ENCODE measurements at regions not wholly inside any gene's neighbourhood (a gene's known extent, or its start where the extent isn't known, plus 50 kb on each side); places are given as distances from the start of the nearest gene placed in this dataset.

DNA sequence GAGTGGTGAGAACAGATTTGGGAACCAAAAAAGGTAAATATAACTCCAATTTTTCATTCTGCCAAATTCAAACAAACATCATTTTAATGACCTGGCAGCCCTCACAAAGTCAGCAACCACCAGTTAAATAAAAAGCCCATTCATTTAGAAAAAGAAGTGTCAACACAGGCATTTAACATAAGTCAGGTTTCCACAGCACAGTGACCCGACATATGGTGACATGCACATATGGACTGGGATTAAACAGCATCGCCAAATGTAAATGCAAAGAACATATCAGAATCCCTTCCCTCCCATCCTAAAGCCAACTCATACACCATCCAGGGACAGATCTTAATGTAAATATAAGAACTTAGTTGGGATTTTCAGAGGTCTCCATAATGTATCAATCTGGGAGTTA is 293.2 kb downstream of the FGFR2 start:
- no peak overlapping the region for H3K4me3 ChIP-seq (ENCODE audit: low read length in 3 of 3)
- intact Hi-C loops (cut with DNase I), result no loop called here
- no peak for DNase-seq
- no peak for FAIRE-seq
- H3K36me3 ChIP-seq (ENCODE audit: control insufficient read depth in 2 of 3, insufficient read depth in 3 of 3, low read length in 3 of 3), result no peaks in the 10 kb centered on the region
- TF ChIP-seq, protein P1, sequence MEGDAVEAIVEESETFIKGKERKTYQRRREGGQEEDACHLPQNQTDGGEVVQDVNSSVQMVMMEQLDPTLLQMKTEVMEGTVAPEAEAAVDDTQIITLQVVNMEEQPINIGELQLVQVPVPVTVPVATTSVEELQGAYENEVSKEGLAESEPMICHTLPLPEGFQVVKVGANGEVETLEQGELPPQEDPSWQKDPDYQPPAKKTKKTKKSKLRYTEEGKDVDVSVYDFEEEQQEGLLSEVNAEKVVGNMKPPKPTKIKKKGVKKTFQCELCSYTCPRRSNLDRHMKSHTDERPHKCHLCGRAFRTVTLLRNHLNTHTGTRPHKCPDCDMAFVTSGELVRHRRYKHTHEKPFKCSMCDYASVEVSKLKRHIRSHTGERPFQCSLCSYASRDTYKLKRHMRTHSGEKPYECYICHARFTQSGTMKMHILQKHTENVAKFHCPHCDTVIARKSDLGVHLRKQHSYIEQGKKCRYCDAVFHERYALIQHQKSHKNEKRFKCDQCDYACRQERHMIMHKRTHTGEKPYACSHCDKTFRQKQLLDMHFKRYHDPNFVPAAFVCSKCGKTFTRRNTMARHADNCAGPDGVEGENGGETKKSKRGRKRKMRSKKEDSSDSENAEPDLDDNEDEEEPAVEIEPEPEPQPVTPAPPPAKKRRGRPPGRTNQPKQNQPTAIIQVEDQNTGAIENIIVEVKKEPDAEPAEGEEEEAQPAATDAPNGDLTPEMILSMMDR (IDR thresholded peaks at IDR 0.05; ENCODE audit: borderline replicate concordance, extremely low read depth, insufficient read depth), result no peak
- H3K4me1 ChIP-seq (ENCODE audit: control insufficient read depth in 2 of 3, insufficient read depth in 2 of 3, low read depth in 1 of 3, low read length in 3 of 3), result peaks cover 0 to 3% (median 0%) of the 10 kb centered on the region in 3 donors
- no peak overlapping the region for H3K9ac ChIP-seq (ENCODE audit: low read length in 3 of 3)
- no peaks in the 10 kb centered on the region for H3K9me3 ChIP-seq (ENCODE audit: control insufficient read depth in 2 of 3, insufficient read depth in 1 of 3, low read length in 3 of 3)
- no peak overlapping the region for H3K27ac ChIP-seq (ENCODE audit: low read depth in 2 of 2, low read length in 2 of 2)
- H3K27me3 ChIP-seq (ENCODE audit: control insufficient read depth, insufficient read depth, low read length), result no peaks in the 10 kb centered on the region

DNA sequence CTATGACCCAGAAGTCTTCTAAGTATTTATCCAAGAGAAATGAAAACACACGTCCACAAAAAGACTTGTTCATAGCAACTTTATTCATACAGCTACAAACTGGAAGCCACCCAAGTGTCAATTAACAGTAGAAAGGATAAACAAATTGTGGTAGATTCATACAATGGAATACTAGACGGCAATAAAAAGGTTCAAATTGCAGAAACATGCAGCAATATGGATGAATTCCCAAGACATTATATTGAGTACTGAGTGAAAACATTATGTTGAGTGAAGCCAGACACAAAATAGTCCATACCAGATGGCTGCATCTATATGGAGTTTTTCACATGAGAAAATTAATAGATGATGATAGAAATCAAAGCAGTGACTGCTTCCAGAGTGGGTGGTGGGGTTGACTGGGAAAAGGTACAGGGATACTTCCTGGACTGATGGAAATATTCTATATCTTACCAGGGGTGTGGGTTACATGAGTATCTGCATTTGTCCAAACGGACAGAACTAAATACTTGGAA is 292.0 kb downstream of the FGFR2 start:
- DNase-seq (no peak), FAIRE-seq (no peak)

DNA sequence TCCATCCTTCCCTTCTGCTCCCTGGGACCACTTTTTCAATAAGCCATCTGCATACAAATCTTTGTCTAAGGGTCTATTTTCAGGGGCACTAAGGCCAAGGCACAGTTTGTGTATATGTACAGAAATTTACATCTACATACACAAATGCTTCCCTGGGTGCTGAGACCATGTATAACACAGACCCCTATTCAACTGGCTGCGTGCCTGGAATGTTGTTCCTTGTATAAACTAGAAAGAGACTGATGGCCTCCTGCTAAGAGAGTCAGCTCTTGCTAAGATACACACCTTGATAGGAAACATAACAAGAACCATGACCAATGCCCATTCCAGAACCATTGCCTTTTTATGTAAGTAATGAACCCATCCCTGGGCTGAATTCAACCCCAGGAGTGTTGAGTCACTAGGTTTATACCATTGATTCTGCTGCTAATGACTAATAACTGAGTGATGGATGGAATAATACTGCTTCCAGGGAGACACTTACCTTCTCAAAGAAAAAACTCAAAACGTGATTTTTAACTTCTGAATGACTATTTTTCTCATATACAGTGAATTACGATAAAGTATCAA is 290.7 kb downstream of the FGFR2 start:
- H3K4me1 ChIP-seq (ENCODE audit: control insufficient read depth in 2 of 3, insufficient read depth in 2 of 3, low read depth in 1 of 3, low read length in 3 of 3), result peaks cover 0 to 3% (median 0%) of the 10 kb centered on the region in 3 donors
- intact Hi-C loops (cut with DNase I), result no loop called here
- H3K27ac ChIP-seq (ENCODE audit: low read depth in 2 of 2, low read length in 2 of 2), result no peak overlapping the region
- no peaks in the 10 kb centered on the region for H3K27me3 ChIP-seq (ENCODE audit: control insufficient read depth, insufficient read depth, low read length)
- H3K9me3 ChIP-seq (ENCODE audit: control insufficient read depth in 2 of 3, insufficient read depth in 1 of 3, low read length in 3 of 3), result no peaks in the 10 kb centered on the region
- DNase-seq (no peak), FAIRE-seq (no peak)
- no peak overlapping the region for H3K4me3 ChIP-seq (ENCODE audit: low read length in 3 of 3)
- H3K36me3 ChIP-seq (ENCODE audit: control insufficient read depth in 2 of 3, insufficient read depth in 3 of 3, low read length in 3 of 3), result no peaks in the 10 kb centered on the region
- H3K9ac ChIP-seq (ENCODE audit: low read length in 3 of 3), result no peak overlapping the region
- TF ChIP-seq, protein P1 (IDR thresholded peaks at IDR 0.05; ENCODE audit: borderline replicate concordance, extremely low read depth, insufficient read depth), result no peak

More for the DNA sequence above, 292.0 kb downstream of the FGFR2 start:
- no peak overlapping the region for H3K4me3 ChIP-seq (ENCODE audit: low read length in 3 of 3)
- TF ChIP-seq, protein P1 (IDR thresholded peaks at IDR 0.05; ENCODE audit: borderline replicate concordance, extremely low read depth, insufficient read depth), result no peak
- peaks cover 0 to 3% (median 0%) of the 10 kb centered on the region in 3 donors for H3K4me1 ChIP-seq (ENCODE audit: control insufficient read depth in 2 of 3, insufficient read depth in 2 of 3, low read depth in 1 of 3, low read length in 3 of 3)
- H3K36me3 ChIP-seq (ENCODE audit: control insufficient read depth in 2 of 3, insufficient read depth in 3 of 3, low read length in 3 of 3), result no peaks in the 10 kb centered on the region
- H3K9me3 ChIP-seq (ENCODE audit: control insufficient read depth in 2 of 3, insufficient read depth in 1 of 3, low read length in 3 of 3), result no peaks in the 10 kb centered on the region
- intact Hi-C loops (cut with DNase I), result no loop called here
- no peaks in the 10 kb centered on the region for H3K27me3 ChIP-seq (ENCODE audit: control insufficient read depth, insufficient read depth, low read length)
- H3K9ac ChIP-seq (ENCODE audit: low read length in 3 of 3), result no peak overlapping the region
- no peak overlapping the region for H3K27ac ChIP-seq (ENCODE audit: low read depth in 2 of 2, low read length in 2 of 2)

DNA sequence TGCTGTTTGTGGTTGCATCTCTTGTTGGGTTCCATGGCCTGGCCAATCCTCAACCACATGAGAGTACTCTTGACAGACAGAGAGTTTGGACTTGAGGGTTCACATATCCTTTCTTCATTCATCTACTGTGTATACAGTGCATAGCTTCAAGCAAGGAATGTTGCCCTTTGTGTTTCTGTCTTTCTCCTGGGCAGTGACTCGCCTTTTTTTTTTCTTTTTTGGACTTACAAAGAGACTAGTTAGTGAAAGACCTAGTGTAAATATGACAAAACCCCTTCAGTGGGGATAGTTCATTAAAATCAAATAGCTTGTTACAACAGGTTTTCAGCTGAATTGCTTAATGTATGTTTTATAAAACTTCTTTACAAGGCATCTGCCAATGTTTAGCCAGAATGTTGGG is 290.2 kb downstream of the FGFR2 start:
- Histone ChIP-seq H3K36me3 (ENCODE audit: control insufficient read depth in 2 of 3, insufficient read depth in 3 of 3, low read length in 3 of 3) (no peaks in the 10 kb centered on the region), H3K27ac (ENCODE audit: low read depth in 2 of 2, low read length in 2 of 2) (no peak overlapping the region), H3K9me3 (ENCODE audit: control insufficient read depth in 2 of 3, insufficient read depth in 1 of 3, low read length in 3 of 3) (no peaks in the 10 kb centered on the region), H3K4me3 (ENCODE audit: low read length in 3 of 3) (no peak overlapping the region), H3K27me3 (ENCODE audit: control insufficient read depth, insufficient read depth, low read length) (no peaks in the 10 kb centered on the region), H3K4me1 (ENCODE audit: control insufficient read depth in 2 of 3, insufficient read depth in 2 of 3, low read depth in 1 of 3, low read length in 3 of 3) (peaks cover 0 to 5% (median 0%) of the 10 kb centered on the region in 3 donors), H3K9ac (ENCODE audit: low read length in 3 of 3) (no peak overlapping the region)
- intact Hi-C loops (cut with DNase I), result no loop called here
- DNase-seq (no peak), FAIRE-seq (no peak)
- TF ChIP-seq, protein P1 (IDR thresholded peaks at IDR 0.05; ENCODE audit: borderline replicate concordance, extremely low read depth, insufficient read depth), result no peak

Data from kidney (tissue), 13 donors.